ENCODE measurements at regions not wholly inside any gene's neighbourhood (a gene's known extent, or its start where the extent isn't known, plus 50 kb on each side); places are given as distances from the start of the nearest gene placed in this dataset.
"Not testable (repeated sequence)": the region's sequence is repeated elsewhere in the genome, so short reads cannot be mapped to it uniquely, and the experiment has no call there.

- H3K4me1 ChIP-seq (ENCODE audit: control insufficient read depth, insufficient read depth, low read length, poor library complexity, severe bottlenecking) = peaks cover 8% of the 10 kb centered on the region
- no peak overlapping the region for H3K4me3 ChIP-seq (ENCODE audit: extremely low read depth, insufficient read depth, low read length, poor library complexity, severe bottlenecking)
- no peaks in the 10 kb centered on the region for H3K36me3 ChIP-seq (ENCODE audit: control insufficient read depth, insufficient read depth, low read length)
- no peak overlapping the region for H3K27ac ChIP-seq (ENCODE audit: low read depth, low read length, severe bottlenecking)
- no peaks in the 10 kb centered on the region for H3K9me3 ChIP-seq (ENCODE audit: control insufficient read depth, low read length)
These were observed 163.0 kb upstream of the DAB1 start for GRCh38 chr1:57586842-57587241.

GRCh38 chr1:57578680-57579079, 154.8 kb upstream of the DAB1 start:
- Histone ChIP-seq H3K27ac (ENCODE audit: low read depth, low read length, severe bottlenecking) (no peak overlapping the region), H3K4me1 (ENCODE audit: control insufficient read depth, insufficient read depth, low read length, poor library complexity, severe bottlenecking) (no peaks in the 10 kb centered on the region), H3K4me3 (ENCODE audit: extremely low read depth, insufficient read depth, low read length, poor library complexity, severe bottlenecking) (no peak overlapping the region), H3K36me3 (ENCODE audit: control insufficient read depth, insufficient read depth, low read length) (no peaks in the 10 kb centered on the region), H3K9me3 (ENCODE audit: control insufficient read depth, low read length) (no peaks in the 10 kb centered on the region)

- Histone ChIP-seq H3K36me3 (ENCODE audit: control insufficient read depth, insufficient read depth, low read length) (no peaks in the 10 kb centered on the region), H3K4me3 (ENCODE audit: extremely low read depth, insufficient read depth, low read length, poor library complexity, severe bottlenecking) (no peak overlapping the region), H3K27ac (ENCODE audit: low read depth, low read length, severe bottlenecking) (no peak overlapping the region), H3K4me1 (ENCODE audit: control insufficient read depth, insufficient read depth, low read length, poor library complexity, severe bottlenecking) (no peaks in the 10 kb centered on the region), H3K9me3 (ENCODE audit: control insufficient read depth, low read length) (no peaks in the 10 kb centered on the region)
- 88 to 100% methylated on average over 1 to 2 of the region's 2 CpGs for WGBS, 2 experiments (ENCODE audit: insufficient coverage in 2 of 2)
These were observed 154.2 kb upstream of the DAB1 start for GRCh38 chr1:57578099-57578498.

- H3K4me1 ChIP-seq (ENCODE audit: control insufficient read depth, insufficient read depth, low read length, poor library complexity, severe bottlenecking) = no peaks in the 10 kb centered on the region
- H3K36me3 ChIP-seq (ENCODE audit: control insufficient read depth, insufficient read depth, low read length) = no peaks in the 10 kb centered on the region
- H3K27ac ChIP-seq (ENCODE audit: low read depth, low read length, severe bottlenecking) = no peak overlapping the region
- no peak overlapping the region for H3K4me3 ChIP-seq (ENCODE audit: extremely low read depth, insufficient read depth, low read length, poor library complexity, severe bottlenecking)
- H3K9me3 ChIP-seq (ENCODE audit: control insufficient read depth, low read length) = no peaks in the 10 kb centered on the region
- 93 to 95% methylated on average over 3 to 5 of the region's 6 CpGs for WGBS, 2 experiments (ENCODE audit: insufficient coverage in 2 of 2)
These were observed 152.9 kb upstream of the DAB1 start for GRCh38 chr1:57576756-57577155.

GRCh38 chr1:57572016-57572415, 148.2 kb upstream of the DAB1 start:
- Histone ChIP-seq H3K36me3 (ENCODE audit: control insufficient read depth, insufficient read depth, low read length) (no peaks in the 10 kb centered on the region), H3K4me3 (ENCODE audit: extremely low read depth, insufficient read depth, low read length, poor library complexity, severe bottlenecking) (no peak overlapping the region), H3K4me1 (ENCODE audit: control insufficient read depth, insufficient read depth, low read length, poor library complexity, severe bottlenecking) (no peaks in the 10 kb centered on the region), H3K9me3 (ENCODE audit: control insufficient read depth, low read length) (no peaks in the 10 kb centered on the region), H3K27ac (ENCODE audit: low read depth, low read length, severe bottlenecking) (no peak overlapping the region)
- 96 to 100% methylated on average over 4 of the region's 4 CpGs for WGBS, 2 experiments (ENCODE audit: insufficient coverage in 2 of 2)

- 71 to 80% methylated on average over 1 of the region's 3 CpGs for WGBS, 2 experiments (ENCODE audit: insufficient coverage in 2 of 2)
- not testable (repeated sequence) for H3K36me3 ChIP-seq (ENCODE audit: control insufficient read depth, insufficient read depth, low read length); H3K27ac ChIP-seq (ENCODE audit: low read depth, low read length, severe bottlenecking); H3K4me3 ChIP-seq (ENCODE audit: extremely low read depth, insufficient read depth, low read length, poor library complexity, severe bottlenecking); H3K4me1 ChIP-seq (ENCODE audit: control insufficient read depth, insufficient read depth, low read length, poor library complexity, severe bottlenecking); H3K9me3 ChIP-seq (ENCODE audit: control insufficient read depth, low read length)
These were observed 134.2 kb upstream of the DAB1 start for GRCh38 chr1:57558066-57558465.

GRCh38 chr1:57553666-57554065, 129.8 kb upstream of the DAB1 start:
- Histone ChIP-seq H3K27ac (ENCODE audit: low read depth, low read length, severe bottlenecking) (no peak overlapping the region), H3K9me3 (ENCODE audit: control insufficient read depth, low read length) (no peaks in the 10 kb centered on the region)
- WGBS, 2 experiments (ENCODE audit: insufficient coverage in 2 of 2) = 46 to 62% methylated on average over 3 to 5 of the region's 5 CpGs

GRCh38 chr1:57551476-57551875, 127.6 kb upstream of the DAB1 start:
- WGBS, 2 experiments (ENCODE audit: insufficient coverage in 2 of 2) = 0% methylated on average over 1 of the region's 4 CpGs; no CpG with 5 or more reads in 1 of the 2 experiments
- no peaks in the 10 kb centered on the region for H3K4me1 ChIP-seq (ENCODE audit: control insufficient read depth, insufficient read depth, low read length, poor library complexity, severe bottlenecking)
- no peaks in the 10 kb centered on the region for H3K9me3 ChIP-seq (ENCODE audit: control insufficient read depth, low read length)
- H3K27ac ChIP-seq (ENCODE audit: low read depth, low read length, severe bottlenecking) = no peak overlapping the region
- no peaks in the 10 kb centered on the region for H3K36me3 ChIP-seq (ENCODE audit: control insufficient read depth, insufficient read depth, low read length)
- no peak overlapping the region for H3K4me3 ChIP-seq (ENCODE audit: extremely low read depth, insufficient read depth, low read length, poor library complexity, severe bottlenecking)

More at GRCh38 chr1:57553666-57554065, 129.8 kb upstream of the DAB1 start:
- no peaks in the 10 kb centered on the region for H3K36me3 ChIP-seq (ENCODE audit: control insufficient read depth, insufficient read depth, low read length)
- H3K4me3 ChIP-seq (ENCODE audit: extremely low read depth, insufficient read depth, low read length, poor library complexity, severe bottlenecking) = no peak overlapping the region
- H3K4me1 ChIP-seq (ENCODE audit: control insufficient read depth, insufficient read depth, low read length, poor library complexity, severe bottlenecking) = no peaks in the 10 kb centered on the region

- Histone ChIP-seq H3K36me3 (ENCODE audit: control insufficient read depth, insufficient read depth, low read length) (no peaks in the 10 kb centered on the region), H3K4me1 (ENCODE audit: control insufficient read depth, insufficient read depth, low read length, poor library complexity, severe bottlenecking) (no peaks in the 10 kb centered on the region), H3K27ac (ENCODE audit: low read depth, low read length, severe bottlenecking) (no peak overlapping the region), H3K9me3 (ENCODE audit: control insufficient read depth, low read length) (no peaks in the 10 kb centered on the region), H3K4me3 (ENCODE audit: extremely low read depth, insufficient read depth, low read length, poor library complexity, severe bottlenecking) (no peak overlapping the region)
- 60 to 63% methylated on average over 1 of the region's 1 CpG for WGBS, 2 experiments (ENCODE audit: insufficient coverage in 2 of 2)
These were observed 126.2 kb upstream of the DAB1 start for GRCh38 chr1:57550092-57550491.

GRCh38 chr1:57549300-57549699, 125.4 kb upstream of the DAB1 start:
- Histone ChIP-seq H3K36me3 (ENCODE audit: control insufficient read depth, insufficient read depth, low read length) (no peaks in the 10 kb centered on the region), H3K27ac (ENCODE audit: low read depth, low read length, severe bottlenecking) (no peak overlapping the region), H3K9me3 (ENCODE audit: control insufficient read depth, low read length) (no peaks in the 10 kb centered on the region), H3K4me1 (ENCODE audit: control insufficient read depth, insufficient read depth, low read length, poor library complexity, severe bottlenecking) (no peaks in the 10 kb centered on the region), H3K4me3 (ENCODE audit: extremely low read depth, insufficient read depth, low read length, poor library complexity, severe bottlenecking) (no peak overlapping the region)
- 83 to 95% methylated on average over 1 to 4 of the region's 4 CpGs for WGBS, 2 experiments (ENCODE audit: insufficient coverage in 2 of 2)

GRCh38 chr1:57546549-57547330, 122.9 kb upstream of the DAB1 start:
- Histone ChIP-seq H3K9me3 (ENCODE audit: control insufficient read depth, low read length) (no peaks in the 10 kb centered on the region), H3K36me3 (ENCODE audit: control insufficient read depth, insufficient read depth, low read length) (no peaks in the 10 kb centered on the region), H3K27ac (ENCODE audit: low read depth, low read length, severe bottlenecking) (no peak overlapping the region), H3K4me3 (ENCODE audit: extremely low read depth, insufficient read depth, low read length, poor library complexity, severe bottlenecking) (no peak overlapping the region), H3K4me1 (ENCODE audit: control insufficient read depth, insufficient read depth, low read length, poor library complexity, severe bottlenecking) (no peaks in the 10 kb centered on the region)
- WGBS, 2 experiments (ENCODE audit: insufficient coverage in 2 of 2) = 82 to 93% methylated on average over 1 to 2 of the region's 5 CpGs
